ENCODE measurements at regions not wholly inside any gene's neighbourhood (a gene's known extent, or its start where the extent isn't known, plus 50 kb on each side); places are given as distances from the start of the nearest gene placed in this dataset.
"Not testable (repeated sequence)": the region's sequence is repeated elsewhere in the genome, so short reads cannot be mapped to it uniquely, and the experiment has no call there.

GRCh38 chr15:88995449-88995848 lies 82.3 kb upstream of the MFGE8 start:
- DNase-seq = no peak

DNA sequence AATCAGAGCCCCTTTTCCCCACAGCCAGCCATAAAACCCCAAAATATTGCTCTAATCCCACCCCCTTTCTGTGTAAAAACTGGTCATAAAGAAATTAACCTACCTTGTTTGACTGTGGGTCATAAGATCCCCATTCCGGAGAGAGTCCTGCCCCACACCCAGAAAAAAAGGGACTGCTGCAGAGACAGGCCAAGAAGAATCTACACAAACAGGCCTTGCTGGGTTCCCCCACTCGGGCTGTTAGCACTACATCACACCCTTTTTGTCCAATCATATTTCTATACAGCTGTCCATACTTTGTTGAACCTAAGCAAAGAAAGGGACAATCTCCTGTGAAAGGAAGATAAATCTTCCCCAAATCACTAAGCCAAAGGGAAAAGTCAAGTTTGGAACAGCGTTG lies 84.4 kb upstream of the MFGE8 start:
- no peak for DNase-seq

- no peak for DNase-seq
Observed at GRCh38 chr15:88998980-88999713, 86.0 kb upstream of the MFGE8 start.

- not testable (repeated sequence) for DNase-seq
Observed at GRCh38 chr15:89001708-89002275, 86.5 kb upstream of the ABHD2 start.

- DNase-seq = no peak
Observed at GRCh38 chr15:89002281-89002761, 85.9 kb upstream of the ABHD2 start.

DNA sequence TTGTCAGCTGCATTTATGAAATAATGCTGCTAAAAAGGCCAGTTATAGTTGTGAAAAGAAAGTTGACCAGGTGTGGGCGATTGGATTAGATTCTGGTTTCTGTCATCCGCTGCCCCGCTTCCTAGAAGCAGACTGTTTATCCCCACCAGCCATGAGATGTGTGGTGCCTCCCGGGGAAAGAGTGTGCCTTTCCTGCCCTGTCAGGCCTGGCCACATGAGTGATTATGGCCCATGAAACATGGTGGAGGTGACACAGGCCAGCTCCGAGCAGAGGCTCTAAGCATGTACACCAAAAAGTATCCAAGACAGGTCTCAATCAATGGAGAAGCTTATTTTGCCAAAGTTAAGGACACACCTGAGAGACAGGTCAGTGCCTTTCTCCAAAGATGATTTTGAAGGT lies 85.4 kb upstream of the ABHD2 start:
- DNase-seq = no peak

GRCh38 chr15:89003865-89004725 lies 84.2 kb upstream of the ABHD2 start:
- DNase-seq = no peak

DNA sequence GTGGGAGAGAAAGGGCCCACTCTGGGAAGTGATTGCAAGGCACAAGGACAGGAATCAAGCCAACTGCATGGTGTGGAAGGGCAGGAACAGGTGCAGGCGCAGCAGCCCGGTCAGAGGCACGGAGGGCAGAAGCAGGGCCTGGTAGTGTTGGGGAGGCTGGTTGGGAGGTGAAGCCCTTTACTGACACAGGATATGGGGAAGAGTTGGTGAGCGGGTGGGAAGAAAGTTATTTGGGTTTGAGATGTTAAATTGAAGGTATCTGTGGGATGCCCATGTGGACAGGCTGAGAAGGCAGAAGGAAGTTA lies 83.6 kb upstream of the ABHD2 start:
- DNase-seq = no peak

GRCh38 chr15:89007527-89007926 lies 80.7 kb upstream of the ABHD2 start:
- DNase-seq = not testable (repeated sequence)

- DNase-seq = no peak
Observed at GRCh38 chr15:89007989-89008388, 80.3 kb upstream of the ABHD2 start.

DNA sequence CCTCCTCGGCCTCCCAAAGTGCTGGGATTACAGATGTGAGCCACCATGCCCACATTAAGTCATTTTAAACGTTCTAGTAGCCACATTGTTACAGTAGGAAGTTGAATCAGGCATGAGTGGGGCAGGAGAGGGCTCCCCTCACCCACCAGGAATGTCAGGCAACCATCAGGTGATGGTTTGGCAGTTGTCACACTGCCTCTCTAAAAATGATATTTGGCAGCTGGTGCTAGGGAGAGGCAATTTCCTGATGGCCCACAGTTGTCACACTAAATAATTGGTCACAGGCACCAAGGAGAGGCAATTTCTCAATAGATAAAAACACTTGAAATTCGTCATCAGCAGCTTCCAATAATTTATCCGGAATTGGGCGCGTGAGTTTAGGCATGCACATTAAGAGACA lies 79.2 kb upstream of the ABHD2 start:
- no peak for DNase-seq

- DNase-seq = no peak
Observed at GRCh38 chr15:89015412-89016097, 72.7 kb upstream of the ABHD2 start.

GRCh38 chr15:89016549-89017041 lies 71.7 kb upstream of the ABHD2 start:
- DNase-seq = no peak

GRCh38 chr15:89017370-89018066 lies 70.7 kb upstream of the ABHD2 start:
- peak; percentile 77 for DNase-seq

- no peak for DNase-seq
Observed at GRCh38 chr15:89018207-89018606, 70.0 kb upstream of the ABHD2 start.

DNA sequence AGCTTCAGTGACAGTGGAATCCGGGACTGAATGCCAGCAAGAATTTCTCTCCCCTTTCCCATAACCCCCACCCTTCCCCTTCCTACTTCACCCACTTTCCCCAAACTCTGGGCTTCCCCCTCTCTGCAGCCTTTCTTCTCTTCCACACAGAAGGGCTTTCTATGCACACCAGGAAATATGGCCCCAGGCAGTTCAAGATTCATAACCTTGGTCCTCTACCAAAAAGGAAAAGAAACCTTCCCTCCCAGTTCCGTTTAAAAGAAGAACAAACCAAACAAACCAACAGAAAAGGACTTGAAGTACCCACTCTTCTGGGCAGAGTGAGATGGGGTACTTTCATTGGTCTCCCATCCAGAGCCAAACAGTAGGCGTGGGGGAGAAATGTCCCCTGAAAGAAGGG lies 68.8 kb upstream of the ABHD2 start:
- no peak for DNase-seq

DNA sequence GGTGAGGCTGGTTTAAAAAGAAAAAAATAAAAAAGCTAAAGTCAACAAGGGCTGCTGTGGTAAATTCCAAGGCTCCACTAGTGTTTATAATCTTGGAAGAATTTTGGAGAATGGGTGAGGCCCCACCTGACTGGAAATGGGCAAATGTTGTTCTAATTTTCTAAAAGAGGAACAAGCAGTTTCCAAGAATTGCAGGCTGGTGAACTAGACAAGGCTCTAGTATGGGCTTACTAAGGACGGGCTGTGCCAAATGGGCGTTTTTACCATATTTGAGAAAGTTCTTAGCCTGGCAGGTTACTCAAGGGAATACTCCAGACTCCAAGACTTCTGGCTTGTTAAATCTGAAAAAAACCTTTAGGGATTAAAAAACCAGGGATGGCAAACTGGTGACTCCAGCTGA lies 67.0 kb upstream of the ABHD2 start:
- DNase-seq = no peak

- not testable (repeated sequence) for DNase-seq
Observed at GRCh38 chr15:89021886-89022285, 66.4 kb upstream of the ABHD2 start.

DNA sequence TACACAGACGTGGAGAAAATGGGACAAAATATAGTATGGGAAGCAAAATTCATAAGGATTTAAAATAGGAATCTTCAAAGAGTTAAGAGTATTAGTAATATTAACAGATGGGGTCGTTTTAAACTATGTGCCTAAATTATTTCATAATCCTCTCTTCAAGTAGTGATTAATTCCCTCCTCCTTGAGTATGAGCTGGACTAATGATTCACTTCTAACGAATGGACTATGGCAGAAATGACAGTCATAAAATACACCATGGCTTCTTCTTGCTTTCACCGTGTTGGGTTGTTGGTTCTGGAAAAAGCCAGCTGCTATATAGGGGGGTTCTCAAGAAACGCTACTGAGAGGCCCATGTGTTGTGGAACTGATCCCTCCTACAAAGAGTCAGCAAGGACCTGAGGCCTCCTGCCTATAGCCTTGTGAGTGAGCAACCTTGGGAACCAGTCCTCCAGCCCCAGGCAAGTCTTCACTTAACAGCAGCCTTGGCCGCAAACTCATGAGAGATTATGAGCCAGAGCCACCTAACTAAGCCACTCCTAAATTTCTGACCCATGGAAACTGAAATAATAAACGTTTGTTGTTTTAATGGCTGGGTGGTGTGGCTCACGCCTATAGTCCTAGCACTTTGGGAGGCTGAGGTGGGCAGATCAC lies 64.8 kb upstream of the ABHD2 start:
- DNase-seq = no peak

DNA sequence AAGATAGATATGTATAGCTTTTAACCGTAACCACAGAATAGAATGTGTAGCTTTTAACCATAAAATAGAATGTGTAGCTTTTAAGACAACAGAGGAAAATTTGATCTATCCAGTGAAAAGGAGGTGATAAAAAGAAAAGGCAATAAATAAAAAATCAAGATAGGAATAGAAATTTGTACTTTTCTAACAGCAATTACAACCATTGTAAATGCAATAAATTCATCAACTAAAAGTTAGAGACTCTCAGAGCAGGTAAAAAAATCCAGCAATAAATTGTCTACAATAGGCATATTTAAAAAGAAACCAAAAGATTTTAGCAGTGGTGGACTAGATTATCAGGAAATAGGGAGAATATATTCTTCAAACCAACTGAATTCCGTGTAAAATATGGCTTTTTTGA lies 63.8 kb upstream of the ABHD2 start:
- no peak for DNase-seq

GRCh38 chr15:89026167-89026566 lies 62.1 kb upstream of the ABHD2 start:
- no peak for DNase-seq

GRCh38 chr15:89028036-89028435 lies 60.2 kb upstream of the ABHD2 start:
- no peak for DNase-seq

Data from central memory CD4-positive, alpha-beta T cell (primary cell).